ENCODE measurements at regions not wholly inside any gene's neighbourhood (a gene's known extent, or its start where the extent isn't known, plus 50 kb on each side); places are given as distances from the start of the nearest gene placed in this dataset.
"Not testable (repeated sequence)": the region's sequence is repeated elsewhere in the genome, so short reads cannot be mapped to it uniquely, and the experiment has no call there.

DNA sequence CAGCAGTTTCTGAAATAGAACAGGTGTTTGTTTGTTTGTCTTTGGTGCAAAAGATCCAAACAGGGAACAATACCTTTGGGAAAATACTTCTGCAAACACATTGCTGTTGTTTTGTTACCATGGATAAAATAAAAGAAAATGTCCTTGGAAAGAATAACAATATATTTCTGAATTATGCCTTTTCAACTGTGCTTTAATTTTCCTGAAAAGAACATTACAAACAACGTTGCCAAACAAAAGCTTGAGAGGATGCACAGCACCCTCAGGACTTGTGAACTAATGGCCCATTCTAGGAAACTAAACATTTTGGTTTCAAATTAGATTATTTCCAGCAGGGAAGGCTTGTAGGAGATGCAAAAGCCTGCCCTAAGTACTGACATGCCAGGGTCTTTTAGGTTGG lies 967.2 kb downstream of the TLE4 start:
- DNase-seq (ENCODE audit: low spot score), result no peak

DNA sequence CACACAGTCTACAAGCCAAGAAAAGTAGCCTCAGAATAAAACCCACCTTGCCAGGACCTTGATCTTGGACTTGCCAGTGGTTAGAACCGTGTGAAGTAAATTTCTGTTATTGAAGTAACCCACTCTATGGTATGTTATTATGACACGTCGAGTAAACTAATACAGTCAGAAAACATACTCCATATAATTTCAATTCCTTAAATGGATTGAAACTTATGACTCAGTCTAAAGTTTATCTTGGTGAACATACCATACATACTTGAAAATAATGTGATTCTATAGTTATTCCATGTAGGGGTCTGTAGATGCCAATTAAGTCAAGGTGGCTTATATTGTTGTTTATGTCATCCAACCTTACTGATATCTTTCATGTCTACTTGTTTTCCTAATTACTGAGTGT lies 950.7 kb downstream of the TLE4 start:
- no peak for DNase-seq (ENCODE audit: low spot score)

DNA sequence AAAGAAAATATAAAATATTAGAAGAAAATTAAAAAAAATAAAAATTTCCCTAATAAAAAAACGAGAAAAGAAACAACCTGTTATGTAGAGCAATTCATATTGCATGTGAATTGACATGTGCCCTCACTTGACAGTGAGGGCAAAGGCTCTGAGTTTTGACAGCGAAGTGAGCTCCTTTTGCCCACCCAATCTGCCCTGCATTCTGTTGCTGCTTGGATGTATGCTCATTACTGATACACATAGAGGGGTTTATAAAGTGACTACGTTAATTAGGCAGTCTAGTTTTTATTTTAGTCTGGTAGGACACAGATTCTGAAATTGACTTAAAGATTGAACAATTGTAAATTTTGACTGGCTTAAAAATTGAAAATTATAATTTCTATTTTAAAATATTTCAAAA lies 949.4 kb downstream of the TLE4 start:
- DNase-seq (ENCODE audit: low spot score), result no peak

DNA sequence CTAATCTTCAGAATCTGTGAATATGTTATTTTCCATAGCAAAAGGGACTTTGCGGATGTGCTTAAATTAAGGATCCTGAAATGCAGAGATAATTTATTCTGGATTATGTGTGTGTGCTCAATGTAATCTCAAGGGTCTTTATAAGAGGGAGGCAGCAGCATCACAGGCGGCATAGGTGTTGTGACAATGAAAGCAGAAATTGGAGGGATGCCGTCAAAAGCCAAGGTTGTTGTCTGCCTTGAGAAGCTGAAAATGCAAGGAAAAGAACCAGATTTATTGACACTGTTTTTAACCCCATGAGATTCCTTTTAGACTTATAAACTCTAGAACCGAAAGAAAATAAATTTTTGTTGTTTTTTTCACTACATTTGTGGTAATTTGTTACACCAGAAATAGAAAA lies 948.5 kb downstream of the TLE4 start:
- no peak for DNase-seq (ENCODE audit: low spot score)

DNA sequence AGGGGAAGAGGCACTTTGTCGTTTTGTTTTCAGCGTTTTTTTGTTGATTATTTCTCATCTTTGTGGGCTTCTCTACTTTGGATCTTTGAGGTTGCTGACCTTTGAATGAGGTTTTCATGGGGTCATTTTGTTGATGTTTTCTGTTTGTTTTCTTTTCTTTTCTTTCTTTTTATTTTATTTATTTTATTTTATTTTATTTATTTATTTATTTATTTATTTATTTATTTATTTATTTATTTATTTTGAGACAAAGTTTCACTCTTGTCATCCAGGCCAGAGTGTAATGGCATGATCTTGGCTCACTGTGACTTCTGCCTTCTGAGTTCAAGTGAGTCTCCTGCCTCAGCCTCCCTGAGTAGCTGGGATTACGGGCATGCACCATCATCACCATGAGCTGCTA lies 946.7 kb downstream of the TLE4 start:
- no peak for DNase-seq (ENCODE audit: low spot score)

DNA sequence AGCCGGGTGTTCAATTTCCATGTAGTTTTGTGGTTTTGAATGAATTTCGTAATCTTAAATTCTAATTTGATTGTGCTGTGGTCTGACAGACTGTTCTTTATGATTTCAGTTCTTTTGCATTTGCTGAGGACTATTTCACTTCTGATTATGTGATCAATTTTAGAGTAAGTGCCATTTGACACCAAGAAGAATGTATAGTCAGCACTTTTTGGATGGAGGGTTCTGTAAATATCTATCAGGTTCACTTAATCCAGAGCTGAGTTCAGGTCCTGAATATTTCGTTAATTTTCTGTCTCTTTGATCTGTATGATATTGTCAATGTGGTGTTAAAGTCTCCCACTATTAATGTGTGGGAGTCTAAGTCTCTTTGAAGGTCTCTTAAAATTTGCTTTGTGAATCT lies 944.9 kb downstream of the TLE4 start:
- DNase-seq (ENCODE audit: low spot score), result no peak

DNA sequence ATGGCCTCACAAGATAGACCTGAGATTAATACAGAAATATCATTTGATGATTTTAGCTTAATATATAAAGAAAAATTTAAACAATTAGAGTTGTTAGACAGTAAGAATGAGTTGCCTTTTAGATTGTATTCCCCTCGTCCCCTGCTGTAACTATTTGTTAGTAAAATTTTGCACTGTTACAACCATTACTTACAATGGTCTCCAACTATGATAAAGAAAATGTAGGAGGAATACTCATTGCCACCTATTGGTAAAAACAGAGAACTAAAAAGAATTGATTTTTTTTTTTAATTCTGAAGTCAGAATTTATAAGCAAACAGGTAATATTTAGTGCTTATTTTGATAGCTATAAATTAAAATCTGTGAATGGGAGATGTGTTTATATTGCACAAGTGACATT lies 937.6 kb downstream of the TLE4 start:
- DNase-seq (ENCODE audit: low spot score), result no peak

DNA sequence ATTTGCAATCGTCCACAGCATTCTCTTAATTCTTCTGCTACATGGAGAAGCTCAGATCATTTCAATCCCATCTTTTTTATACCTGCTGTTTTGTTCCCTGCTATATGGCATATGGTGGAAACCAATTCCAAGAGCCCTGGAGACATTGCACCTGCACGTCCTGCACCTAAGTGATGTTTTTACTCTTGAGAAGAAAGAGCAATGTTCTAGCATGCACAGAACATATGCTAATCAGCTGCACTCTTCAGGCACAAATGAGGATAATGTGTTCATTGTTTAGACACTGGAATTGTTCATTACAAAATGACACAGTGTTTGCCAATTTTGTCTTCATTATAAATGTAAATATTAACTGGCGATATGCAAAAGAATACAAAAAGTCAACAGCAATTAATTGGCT lies 935.8 kb downstream of the TLE4 start:
- DNase-seq (ENCODE audit: low spot score), result no peak

DNA sequence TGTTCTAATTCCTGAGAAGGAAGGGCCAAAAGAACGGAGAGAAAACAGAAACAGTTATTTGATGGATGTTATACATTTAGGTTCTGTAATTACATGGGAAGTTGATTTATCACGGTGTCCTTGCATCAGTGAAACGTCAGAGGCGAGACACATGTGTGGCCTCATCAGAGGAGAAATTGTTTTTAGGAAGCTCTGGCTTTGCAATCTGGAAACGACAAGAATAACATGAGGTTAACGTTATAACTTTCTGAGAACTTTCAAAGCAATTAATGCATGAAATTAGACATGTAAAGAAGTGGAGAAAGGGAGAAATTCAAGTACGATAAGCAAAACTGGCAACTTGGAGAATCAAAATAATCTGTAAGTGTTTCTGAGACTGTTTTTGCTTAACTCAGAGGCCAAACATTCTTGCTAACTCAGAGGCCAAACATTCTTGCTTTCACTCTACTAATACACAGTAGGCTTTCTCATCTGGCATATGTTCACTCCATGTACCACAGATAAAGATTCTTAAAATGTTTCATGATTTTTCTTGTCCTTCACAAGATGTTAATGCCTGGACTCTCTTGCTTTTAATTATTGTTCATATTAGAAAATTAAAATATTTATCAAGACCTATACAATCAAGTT lies 933.0 kb downstream of the TLE4 start:
- no peak for DNase-seq (ENCODE audit: low spot score)

DNA sequence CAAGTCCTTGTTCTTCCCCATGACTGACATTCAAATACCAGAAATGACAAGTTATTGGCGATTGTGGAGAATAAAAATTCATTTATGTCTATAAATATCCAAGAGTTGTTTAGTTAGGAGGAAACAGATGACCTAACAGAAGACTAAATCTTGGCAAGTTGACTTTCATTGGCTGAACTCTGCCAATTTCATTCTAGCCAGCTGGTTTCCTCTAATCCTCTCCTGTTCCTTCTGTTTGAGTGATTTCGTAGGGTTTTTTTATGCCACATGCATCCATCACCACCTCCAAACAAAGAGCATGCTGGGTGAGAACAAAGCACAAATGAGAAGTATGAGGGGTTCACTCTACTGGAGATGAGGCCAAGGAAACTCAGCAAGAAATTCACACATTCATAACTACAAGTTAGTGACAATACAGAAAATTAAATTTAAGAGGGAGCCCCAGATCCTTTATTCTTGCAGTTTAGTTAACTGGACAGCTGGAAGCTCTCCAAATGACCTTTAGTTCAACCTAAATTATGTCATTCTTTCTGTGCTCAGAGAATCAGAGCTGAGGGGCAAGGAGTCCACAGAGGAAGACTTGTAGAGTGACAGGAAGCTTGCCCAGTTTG lies 932.0 kb downstream of the TLE4 start:
- DNase-seq (ENCODE audit: low spot score), result no peak

DNA sequence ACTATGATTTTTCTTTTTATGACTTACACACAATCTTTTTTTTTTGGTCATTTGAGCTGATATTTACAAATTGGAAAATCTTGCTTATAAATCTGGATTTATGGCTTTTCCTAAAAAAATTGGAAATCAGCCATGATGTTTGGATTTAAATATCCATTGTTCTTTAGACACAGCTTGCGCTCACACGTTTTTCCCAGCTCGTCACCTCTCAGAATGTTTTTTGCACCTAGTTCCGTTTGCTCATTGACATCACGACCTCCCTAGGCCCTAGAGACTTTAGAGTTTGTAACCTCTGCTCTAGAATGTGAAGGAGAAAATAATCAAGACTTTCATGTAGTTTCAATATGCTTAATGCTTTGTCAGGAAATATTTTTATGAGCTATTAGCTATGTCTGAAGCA lies 930.5 kb downstream of the TLE4 start:
- no peak for DNase-seq (ENCODE audit: low spot score)

DNA sequence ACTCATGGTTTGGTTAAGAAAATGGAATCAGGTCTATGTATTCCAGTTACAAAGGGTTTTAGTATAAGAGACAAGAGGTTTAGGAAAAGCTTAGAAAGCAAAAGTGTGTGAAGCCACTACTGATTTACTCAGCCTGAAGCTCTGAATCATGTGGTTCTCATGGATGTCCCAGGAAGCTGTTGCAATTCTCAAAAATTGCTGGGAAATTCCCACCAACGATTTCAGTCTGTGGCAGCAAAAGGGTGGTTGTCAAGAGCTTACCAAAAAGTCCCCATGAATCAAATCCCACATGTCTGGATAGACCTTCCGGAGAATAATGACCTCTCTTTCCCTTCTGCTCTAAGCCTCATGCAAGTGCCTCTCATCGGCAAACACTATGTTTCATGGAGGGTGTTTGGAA lies 929.9 kb downstream of the TLE4 start:
- no peak for DNase-seq (ENCODE audit: low spot score)

DNA sequence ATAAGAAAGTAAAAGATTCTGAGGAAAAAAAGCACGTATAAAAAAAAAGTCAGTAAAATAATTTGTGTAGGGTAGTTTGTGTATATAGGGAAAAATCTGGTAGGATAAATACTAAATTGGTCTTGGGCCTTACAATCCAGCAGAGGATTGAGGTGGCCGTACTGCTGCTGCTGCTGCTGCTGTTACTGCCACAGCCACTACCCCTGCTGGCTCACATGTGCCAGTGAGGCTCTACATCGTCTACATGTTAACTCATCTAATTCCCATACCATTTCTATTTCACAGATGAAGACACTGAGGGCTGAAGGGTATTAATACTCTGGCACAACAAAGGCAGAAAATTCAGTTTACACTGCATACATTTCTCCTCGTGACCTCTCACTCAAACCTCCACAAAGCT lies 928.5 kb downstream of the TLE4 start:
- no peak for DNase-seq (ENCODE audit: low spot score)

DNA sequence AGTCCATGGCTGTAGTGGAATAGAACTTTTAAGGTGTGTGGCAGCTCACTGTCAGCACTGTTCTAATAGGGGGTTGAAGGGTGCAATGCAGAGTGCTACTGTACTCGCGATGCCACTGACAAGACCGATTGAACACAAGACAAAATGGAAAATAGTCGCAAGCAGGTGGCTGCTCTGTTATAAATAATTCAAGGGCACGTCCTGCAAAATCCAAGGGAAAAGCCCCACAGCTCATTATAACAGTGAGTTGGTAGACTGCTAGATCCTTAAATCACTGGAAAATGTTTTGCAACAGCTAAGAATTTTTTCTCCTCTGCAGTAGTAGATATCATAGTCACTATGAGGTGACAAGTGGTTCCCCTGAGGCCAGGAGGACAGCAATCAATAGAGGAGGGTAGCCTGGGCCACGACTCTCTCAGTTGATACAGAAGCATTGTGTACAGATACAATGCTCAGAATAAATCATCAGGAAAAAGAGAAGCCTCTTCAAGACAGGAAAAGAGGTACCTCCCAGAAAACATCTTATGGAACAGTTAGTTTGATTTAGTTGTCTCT lies 926.3 kb downstream of the TLE4 start:
- no peak for DNase-seq (ENCODE audit: low spot score)

DNA sequence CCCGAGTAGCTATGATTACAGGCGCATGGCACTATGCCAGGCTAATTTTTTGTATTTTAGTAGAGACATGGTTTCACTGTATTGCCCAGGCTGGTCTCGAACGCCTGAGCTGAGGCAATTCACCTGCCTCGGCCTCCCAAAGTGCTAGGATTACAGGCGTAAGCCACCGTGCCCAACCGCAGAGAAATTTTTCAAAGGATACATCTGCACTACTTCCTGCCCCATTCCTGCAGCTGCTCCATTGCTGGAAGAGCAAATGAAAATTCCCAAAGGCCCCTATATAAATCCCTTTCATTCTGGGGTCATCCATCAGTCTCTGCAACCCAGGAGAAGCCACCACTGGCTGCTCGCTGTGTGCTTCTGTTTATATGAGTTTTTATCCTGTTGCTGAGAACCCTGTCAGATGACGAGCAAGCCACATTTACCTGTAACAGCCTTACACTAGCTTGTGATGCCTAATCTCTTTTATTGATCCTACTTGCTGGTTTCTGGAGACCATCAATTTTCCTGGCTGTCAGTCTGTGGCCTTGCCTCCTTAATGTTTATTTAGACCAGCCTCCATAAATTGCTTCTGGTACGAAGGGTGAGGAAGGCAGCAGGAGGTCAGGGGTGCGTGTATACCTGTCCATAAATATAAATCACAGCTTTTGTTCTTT lies 925.3 kb downstream of the TLE4 start:
- no peak for DNase-seq (ENCODE audit: low spot score)

DNA sequence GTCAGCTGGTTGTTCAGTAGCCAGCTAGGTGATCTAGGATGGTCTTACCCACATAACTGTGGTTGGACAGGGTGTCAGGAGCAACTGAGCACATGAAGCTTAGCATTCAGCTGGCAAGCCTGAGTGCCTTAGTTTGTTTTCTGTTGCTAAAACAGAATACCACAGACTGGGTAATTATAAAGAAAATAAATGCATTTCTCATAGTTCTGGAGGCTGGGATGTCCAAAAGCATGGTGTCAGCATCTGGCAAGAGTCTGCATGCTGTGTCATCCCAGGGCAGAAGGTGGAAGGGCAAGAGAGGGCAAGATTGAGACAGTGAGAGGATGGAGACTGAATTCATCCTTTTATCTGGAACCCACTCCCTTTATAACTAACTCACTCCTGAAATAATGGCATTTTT lies 921.5 kb downstream of the TLE4 start:
- DNase-seq (ENCODE audit: low spot score), result no peak

DNA sequence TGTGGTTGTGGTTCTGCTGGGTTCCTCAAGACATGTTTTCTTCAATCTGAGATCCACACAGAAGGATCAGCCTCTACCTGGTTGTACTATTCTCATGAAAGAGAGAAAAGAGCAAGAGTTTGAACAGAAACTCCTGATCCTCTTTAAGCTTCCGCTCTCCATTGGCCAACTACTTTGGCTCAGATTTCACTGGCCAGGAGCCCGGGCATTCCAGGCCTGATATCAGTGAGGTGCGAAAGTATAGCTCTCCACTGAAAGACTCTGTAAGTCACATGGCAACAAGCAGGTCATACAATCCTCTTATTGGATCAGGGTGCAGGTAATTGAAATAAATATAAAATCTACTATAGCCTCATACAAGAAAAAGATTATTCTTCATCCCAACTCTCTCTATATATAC lies 920.5 kb downstream of the TLE4 start:
- no peak for DNase-seq (ENCODE audit: low spot score)

DNA sequence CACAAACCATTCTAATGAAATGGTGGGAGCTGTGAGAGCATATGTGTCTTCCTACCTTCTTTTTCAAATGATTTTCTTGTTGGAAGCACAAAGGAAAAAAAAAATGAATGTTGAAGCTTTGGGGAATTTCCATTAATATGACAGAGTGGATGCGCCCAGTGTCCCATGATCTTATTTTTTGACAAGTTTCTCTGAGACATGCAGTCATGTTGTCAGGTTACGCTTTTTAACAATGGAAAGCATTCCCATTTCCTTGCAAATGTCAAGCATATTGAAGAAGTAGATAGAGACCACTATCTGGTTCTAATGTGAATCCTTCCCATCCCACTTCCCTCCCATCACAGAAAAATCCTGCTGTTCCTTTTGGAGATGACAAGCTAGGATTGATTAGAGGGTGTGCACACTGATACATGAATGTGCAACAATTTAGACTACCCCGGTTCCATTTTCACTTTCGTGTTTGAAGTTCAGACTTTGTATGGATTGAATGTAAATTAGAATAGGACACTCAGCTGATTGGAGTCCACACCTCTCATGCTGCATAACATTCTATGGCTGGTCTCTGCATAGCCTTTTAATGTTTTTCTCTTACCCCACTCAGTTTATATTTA lies 919.4 kb downstream of the TLE4 start:
- DNase-seq (ENCODE audit: low spot score), result no peak

DNA sequence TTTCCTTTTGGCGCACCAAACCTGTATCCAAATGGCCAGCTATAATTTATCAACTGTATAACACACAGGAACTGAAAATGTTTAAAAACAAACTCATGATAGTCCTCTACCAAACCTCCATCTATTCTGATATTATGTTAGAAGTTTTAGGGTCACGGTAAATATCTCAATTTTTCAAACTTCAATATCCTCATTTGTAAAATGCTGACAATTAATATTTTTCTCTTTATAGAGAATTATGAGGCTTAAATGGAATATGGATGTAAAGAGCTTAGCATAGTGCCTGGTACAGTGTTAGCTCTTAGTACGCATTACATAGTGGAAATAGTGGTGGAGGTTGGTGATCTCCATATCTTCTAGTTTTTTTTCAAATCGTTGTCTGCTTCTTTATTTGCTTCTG lies 917.6 kb downstream of the TLE4 start:
- no peak for DNase-seq (ENCODE audit: low spot score)

DNA sequence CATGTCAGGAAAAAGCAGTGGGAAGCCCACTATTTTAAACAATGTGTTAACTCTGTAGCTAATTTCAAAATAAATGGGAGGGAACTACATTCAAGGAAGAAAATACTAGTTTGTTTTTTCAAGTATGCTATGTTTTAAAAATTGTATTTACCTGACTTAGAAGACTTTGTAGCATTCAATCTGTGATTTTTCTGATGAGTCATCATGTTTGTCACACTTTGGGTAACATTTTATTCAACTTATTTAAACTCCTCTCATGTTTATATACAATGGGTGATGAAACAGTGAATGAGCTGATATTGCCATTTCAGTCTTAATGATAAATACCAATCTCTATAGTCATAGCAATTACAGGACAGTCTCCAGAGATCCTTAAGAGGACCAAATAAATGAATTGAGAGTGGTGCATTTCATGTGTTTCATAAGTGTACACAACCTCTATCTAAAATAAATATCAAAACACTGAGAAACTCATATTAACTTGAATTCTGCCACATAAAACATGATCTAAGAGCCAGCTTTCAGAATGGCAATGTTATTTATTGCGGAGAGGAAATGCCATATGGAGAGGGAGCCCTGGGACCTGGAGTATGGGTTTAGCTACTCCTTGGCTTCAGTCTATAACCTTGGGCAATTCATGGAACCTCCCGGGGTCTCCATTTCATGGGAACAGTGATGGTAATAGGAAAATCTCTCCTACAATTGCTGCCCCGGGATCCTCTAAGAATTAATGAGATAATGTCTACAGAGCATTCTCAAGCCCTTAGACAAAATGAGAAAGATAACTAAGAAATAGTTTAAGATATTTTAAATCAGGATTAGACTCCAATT lies 913.9 kb downstream of the TLE4 start:
- DNase-seq (ENCODE audit: low spot score), result no peak

DNA sequence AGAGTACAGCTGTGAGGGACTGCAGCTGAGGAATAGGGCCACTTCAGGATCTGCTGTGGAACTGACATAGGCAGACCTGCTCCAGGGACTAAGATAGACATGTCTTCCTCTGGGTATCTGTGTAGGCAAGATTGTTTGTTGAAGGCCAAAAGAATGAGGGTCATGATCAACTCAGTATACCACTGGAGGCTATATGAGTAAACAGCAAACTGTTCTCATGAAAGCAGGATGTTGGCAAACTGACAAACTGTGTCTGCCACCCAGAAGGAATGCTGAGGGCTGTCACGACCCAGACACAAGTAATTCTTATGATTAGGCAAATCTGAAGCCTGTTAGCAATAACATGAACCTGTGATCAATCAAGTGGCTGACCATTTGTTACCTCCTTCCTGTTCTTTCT lies 910.5 kb downstream of the TLE4 start:
- DNase-seq (ENCODE audit: low spot score), result not testable (repeated sequence)

DNA sequence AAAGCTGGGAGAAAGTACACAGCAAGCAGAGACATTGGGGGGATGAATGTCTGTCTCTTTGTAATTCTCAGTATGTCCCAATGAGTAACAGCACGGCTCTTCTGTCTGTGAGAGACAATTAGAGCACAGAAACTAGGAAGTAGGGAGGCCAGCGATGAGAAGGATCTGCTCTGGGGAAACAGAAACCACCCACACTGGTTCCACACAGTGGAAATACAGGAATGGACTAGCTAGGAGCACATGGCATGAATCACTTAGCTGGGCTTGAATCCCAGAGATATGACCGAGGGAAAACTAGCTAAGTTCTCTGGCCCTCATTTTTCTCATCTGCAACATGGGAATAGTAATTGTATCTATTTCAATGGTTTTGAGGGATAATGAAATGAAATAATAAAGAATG lies 895.9 kb downstream of the TLE4 start:
- no peak for DNase-seq (ENCODE audit: low spot score)

Data from iPS-NIHi11 (cell line).